AG09319 (cell line): ENCODE measurements at regions not wholly inside any gene's neighbourhood (a gene's known extent, or its start where the extent isn't known, plus 50 kb on each side); places are given as distances from the start of the nearest gene placed in this dataset.

Source experiments
- DNase-seq: peaks from one replicate; pipeline ENCODE4 v3.0.0-alpha.2; 2010; ENCODE audit warnings: low read depth; ENCODE audit errors: extremely low read depth
- CTCF ChIP-seq: IDR thresholded peaks from 2 replicates; pipeline ENCODE4 v1.5.1; 2011; ENCODE audit warnings: low read depth, mild to moderate bottlenecking, inconsistent platforms, low read length, moderate library complexity

- no peak for DNase-seq
Observed at GRCh38 chr6:4668271-4669179, 107.7 kb upstream of the CDYL start.

GRCh38 chr6:4667591-4667990, 108.6 kb upstream of the CDYL start:
- TF ChIP-seq CTCF: no peak

More at GRCh38 chr6:4668271-4669179, 107.7 kb upstream of the CDYL start:
- no peak for TF ChIP-seq CTCF

GRCh38 chr6:4666886-4667513, 109.2 kb upstream of the CDYL start:
- no peak for DNase-seq
- TF ChIP-seq CTCF: no peak

More at GRCh38 chr6:4667591-4667990, 108.6 kb upstream of the CDYL start:
- DNase-seq: no peak

- DNase-seq: no peak
Observed at GRCh38 chr6:4665489-4666417, 110.5 kb upstream of the CDYL start.

GRCh38 chr6:4664911-4665310, 111.3 kb upstream of the CDYL start:
- DNase-seq: no peak
- TF ChIP-seq CTCF: no peak

More at GRCh38 chr6:4665489-4666417, 110.5 kb upstream of the CDYL start:
- no peak for TF ChIP-seq CTCF

GRCh38 chr6:4664117-4664626, 112.0 kb upstream of the CDYL start:
- no peak for TF ChIP-seq CTCF
- peak; percentile 63 for DNase-seq
